ENCODE measurements at regions not wholly inside any gene's neighbourhood (a gene's known extent, or its start where the extent isn't known, plus 50 kb on each side); places are given as distances from the start of the nearest gene placed in this dataset.
A peak's percentile ranks its signal among the peaks of the same experiment; 100 is the strongest.

DNA sequence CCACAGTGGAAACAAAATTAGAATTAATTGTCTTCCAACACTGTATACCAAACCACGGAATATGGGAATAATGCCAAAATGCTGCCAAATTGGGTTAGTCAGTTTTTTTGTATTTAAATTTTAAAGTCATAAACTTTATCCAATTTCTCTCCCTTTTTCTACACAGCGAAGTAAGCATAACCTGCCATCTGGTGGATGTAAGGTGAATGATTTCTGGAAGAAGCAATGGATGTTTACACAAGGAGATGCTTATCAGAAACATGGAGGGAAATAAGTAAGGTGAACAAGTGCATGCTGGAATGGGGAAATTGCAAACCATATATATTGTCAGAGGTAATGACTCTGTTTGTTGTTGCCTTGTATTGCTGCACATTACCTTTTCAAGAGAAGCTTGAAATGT, 691.9 kb downstream of the TECRL start:
- TF ChIP-seq, protein P1, sequence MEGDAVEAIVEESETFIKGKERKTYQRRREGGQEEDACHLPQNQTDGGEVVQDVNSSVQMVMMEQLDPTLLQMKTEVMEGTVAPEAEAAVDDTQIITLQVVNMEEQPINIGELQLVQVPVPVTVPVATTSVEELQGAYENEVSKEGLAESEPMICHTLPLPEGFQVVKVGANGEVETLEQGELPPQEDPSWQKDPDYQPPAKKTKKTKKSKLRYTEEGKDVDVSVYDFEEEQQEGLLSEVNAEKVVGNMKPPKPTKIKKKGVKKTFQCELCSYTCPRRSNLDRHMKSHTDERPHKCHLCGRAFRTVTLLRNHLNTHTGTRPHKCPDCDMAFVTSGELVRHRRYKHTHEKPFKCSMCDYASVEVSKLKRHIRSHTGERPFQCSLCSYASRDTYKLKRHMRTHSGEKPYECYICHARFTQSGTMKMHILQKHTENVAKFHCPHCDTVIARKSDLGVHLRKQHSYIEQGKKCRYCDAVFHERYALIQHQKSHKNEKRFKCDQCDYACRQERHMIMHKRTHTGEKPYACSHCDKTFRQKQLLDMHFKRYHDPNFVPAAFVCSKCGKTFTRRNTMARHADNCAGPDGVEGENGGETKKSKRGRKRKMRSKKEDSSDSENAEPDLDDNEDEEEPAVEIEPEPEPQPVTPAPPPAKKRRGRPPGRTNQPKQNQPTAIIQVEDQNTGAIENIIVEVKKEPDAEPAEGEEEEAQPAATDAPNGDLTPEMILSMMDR (conservative IDR thresholded peaks at IDR 0.05; ENCODE audit: low read depth in 2 of 2): peak; percentile 64 to 74
- TF ChIP-seq EZH2 (IDR thresholded peaks at IDR 0.05; ENCODE audit: low read depth, unreplicated experiment) (no peak), EZH2phosphoT487 (IDR thresholded peaks at IDR 0.05; ENCODE audit: unreplicated experiment) (no peak)
